CD4-positive, alpha-beta memory T cell (primary cell): ENCODE measurements at regions not wholly inside any gene's neighbourhood (a gene's known extent, or its start where the extent isn't known, plus 50 kb on each side); places are given as distances from the start of the nearest gene placed in this dataset.

Experiments used
- CTCF ChIA-PET: fragments of 350-600 bp; sonication (Branson Sonifier 250); formaldehyde crosslinking; loops from one replicate; lab custom pipeline; 2021; ENCODE audit warnings: inconsistent platforms; ENCODE audit not compliant: partially characterized antibody; lab: Charles Lee
- POLR2A ChIA-PET: fragments of 350-600 bp; sonication (Branson Sonifier 250); formaldehyde crosslinking; loops from one replicate; lab custom pipeline; 2021; ENCODE audit not compliant: partially characterized antibody; lab: Charles Lee
- DNase-seq, 5 donors: peaks; one replicate each; pipeline versions ENCODE4 v3.0.0 to v3.0.0-alpha.2; 2020 to 2022; ENCODE audit warnings: mixed read lengths in 1 of 5
- H3K27ac ChIP-seq: one replicate; pipeline ENCODE4 v1.7.0; 2013; ENCODE audit warnings: low read depth, low read length
- H3K27me3 ChIP-seq: 2 replicates; pipeline ENCODE4 v1.7.0; 2013; ENCODE audit warnings: mild to moderate bottlenecking, low read length, moderate library complexity; ENCODE audit not compliant: insufficient read depth
- H3K36me3 ChIP-seq: 2 replicates; pipeline ENCODE4 v1.7.0; 2013; ENCODE audit warnings: mild to moderate bottlenecking, low read length, moderate library complexity; ENCODE audit not compliant: insufficient read depth
- H3K4me1 ChIP-seq: 2 replicates; pipeline ENCODE4 v1.7.0; 2013; ENCODE audit warnings: mild to moderate bottlenecking, low read length, moderate library complexity; ENCODE audit not compliant: insufficient read depth
- H3K4me3 ChIP-seq, 2 donors: one replicate each; pipeline ENCODE4 v1.7.0; 2013; ENCODE audit warnings: low read length in 2 of 2, mild to moderate bottlenecking in 1 of 2
- H3K9me3 ChIP-seq, 2 donors: one replicate each; pipeline ENCODE4 v1.7.0; 2013; ENCODE audit warnings: low read length in 2 of 2, control low read depth in 1 of 2; ENCODE audit not compliant: control insufficient read depth in 1 of 2
- H3K27ac Mint-ChIP-seq, 7 donors: one replicate each; pipeline ENCODE4 v1.8.0; 2020 to 2021; ENCODE audit warnings: mixed read lengths in 7 of 7, mild to moderate bottlenecking in 6 of 7, inconsistent platforms in 3 of 7, moderate library complexity in 3 of 7
- H3K27me3 Mint-ChIP-seq, 2 donors: one replicate each; pipeline ENCODE4 v1.8.0; 2020 to 2021; ENCODE audit warnings: mixed read lengths in 2 of 2
- H3K36me3 Mint-ChIP-seq, 2 donors: one replicate each; pipeline ENCODE4 v1.8.0; 2020 to 2021; ENCODE audit warnings: mixed read lengths in 2 of 2, inconsistent platforms in 1 of 2, mild to moderate bottlenecking in 1 of 2
- H3K4me1 Mint-ChIP-seq, 4 donors: one replicate each; pipeline ENCODE4 v1.8.0; 2020 to 2021; ENCODE audit warnings: mixed read lengths in 4 of 4, mild to moderate bottlenecking in 1 of 4
- H3K4me3 Mint-ChIP-seq, 8 donors: one replicate each; pipeline ENCODE4 v1.8.0; 2020 to 2021; ENCODE audit warnings: mixed read lengths in 8 of 8, mild to moderate bottlenecking in 7 of 8, moderate library complexity in 6 of 8, inconsistent platforms in 3 of 8
- H3K9me3 Mint-ChIP-seq, 8 donors: one replicate each; pipeline ENCODE4 v1.8.0; 2020 to 2021; ENCODE audit warnings: mixed read lengths in 8 of 8, mild to moderate bottlenecking in 5 of 8, inconsistent platforms in 3 of 8, moderate library complexity in 1 of 8
- intact Hi-C: fragments of 100-400 bp; cut with micrococcal nuclease; formaldehyde crosslinking; loops from one replicate; pipeline ENCODE4 v1.15.1; 2023

- H3K27me3 ChIP-seq: no peaks in the 10 kb centered on the region
- Mint-ChIP-seq H3K36me3 (no peaks in the 10 kb centered on the region), H3K4me1 (no peaks in the 10 kb centered on the region), H3K27ac (no peak overlapping the region), H3K4me3 (no peak overlapping the region), H3K27me3 (no peaks in the 10 kb centered on the region), H3K9me3 (peaks cover 0 to 26% (median 9%) of the 10 kb centered on the region in 8 donors)
- DNase-seq: no peak
- no peaks in the 10 kb centered on the region for H3K4me1 ChIP-seq
- intact Hi-C loops: no loop called here
- no peak overlapping the region for H3K4me3 ChIP-seq
- CTCF ChIA-PET: no interaction called here
- POLR2A ChIA-PET: no interaction called here
- no peaks in the 10 kb centered on the region for H3K9me3 ChIP-seq
- H3K36me3 ChIP-seq: no peaks in the 10 kb centered on the region
- no peak overlapping the region for H3K27ac ChIP-seq
Measured at GRCh38 chr20:6519556-6519955, 247.9 kb upstream of the BMP2 start.

DNA sequence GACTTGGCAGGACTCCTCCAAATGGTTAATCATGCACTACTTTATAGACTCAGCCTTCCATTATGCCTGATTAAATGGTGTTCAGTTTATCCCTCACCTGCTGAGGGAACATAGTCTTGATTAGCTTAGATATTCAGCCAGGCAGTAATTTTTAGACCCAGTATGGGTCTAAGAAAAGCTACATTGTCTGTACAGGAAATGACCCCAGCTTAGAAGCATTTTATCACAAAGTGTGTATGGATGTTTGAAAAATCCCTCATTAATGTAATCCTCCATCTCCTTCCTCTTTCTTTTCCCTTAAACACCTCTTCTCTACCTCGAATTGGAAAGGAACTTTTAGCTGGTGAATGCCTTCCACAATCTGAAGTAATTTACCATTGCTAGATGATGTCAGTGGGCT is 252.2 kb upstream of the BMP2 start:
- Histone ChIP-seq H3K27ac (no peak overlapping the region), H3K4me3 (no peak overlapping the region), H3K4me1 (no peaks in the 10 kb centered on the region), H3K36me3 (no peaks in the 10 kb centered on the region), H3K9me3 (no peaks in the 10 kb centered on the region), H3K27me3 (no peaks in the 10 kb centered on the region)
- CTCF ChIA-PET: interaction anchor here (0.6 kb wide), 1 partner anchor 9 kb away, joined by 3 read pairs; no protein-coding TSS in a partner anchor
- H3K27me3 Mint-ChIP-seq: no peaks in the 10 kb centered on the region
- peaks cover 0 to 15% (median 3%) of the 10 kb centered on the region in 8 donors for H3K9me3 Mint-ChIP-seq
- POLR2A ChIA-PET: no interaction called here
- no peak overlapping the region for H3K27ac Mint-ChIP-seq
- H3K4me3 Mint-ChIP-seq: no peak overlapping the region
- DNase-seq: no peak
- no peaks in the 10 kb centered on the region for H3K36me3 Mint-ChIP-seq
- intact Hi-C loops: no loop called here
- H3K4me1 Mint-ChIP-seq: no peaks in the 10 kb centered on the region

GRCh38 chr20:6513599-6513998 is 253.9 kb upstream of the BMP2 start:
- ChIA-PET CTCF (no interaction called here), POLR2A (no interaction called here)
- intact Hi-C loops: no loop called here
- Mint-ChIP-seq H3K36me3 (no peaks in the 10 kb centered on the region), H3K9me3 (peaks cover 0 to 16% (median 2%) of the 10 kb centered on the region in 8 donors), H3K4me3 (no peak overlapping the region), H3K27ac (no peak overlapping the region), H3K4me1 (no peaks in the 10 kb centered on the region), H3K27me3 (no peaks in the 10 kb centered on the region)
- no peak overlapping the region for H3K27ac ChIP-seq
- no peaks in the 10 kb centered on the region for H3K9me3 ChIP-seq
- H3K4me1 ChIP-seq: no peaks in the 10 kb centered on the region
- H3K4me3 ChIP-seq: no peak overlapping the region
- no peaks in the 10 kb centered on the region for H3K27me3 ChIP-seq
- H3K36me3 ChIP-seq: no peaks in the 10 kb centered on the region
- no peak for DNase-seq

- no peak overlapping the region for H3K27ac Mint-ChIP-seq
- H3K4me3 Mint-ChIP-seq: no peak overlapping the region
- H3K36me3 Mint-ChIP-seq: no peaks in the 10 kb centered on the region
- Histone ChIP-seq H3K36me3 (no peaks in the 10 kb centered on the region), H3K4me3 (no peak overlapping the region), H3K4me1 (no peaks in the 10 kb centered on the region), H3K27me3 (no peaks in the 10 kb centered on the region), H3K27ac (no peak overlapping the region), H3K9me3 (no peaks in the 10 kb centered on the region)
- intact Hi-C loops: no loop called here
- ChIA-PET POLR2A (no interaction called here), CTCF (no interaction called here)
- peaks cover 0 to 16% (median 6%) of the 10 kb centered on the region in 8 donors for H3K9me3 Mint-ChIP-seq
- no peak for DNase-seq
- H3K4me1 Mint-ChIP-seq: no peaks in the 10 kb centered on the region
- H3K27me3 Mint-ChIP-seq: no peaks in the 10 kb centered on the region
Measured at GRCh38 chr20:6509374-6509773, 258.1 kb upstream of the BMP2 start.

- Mint-ChIP-seq H3K4me3 (no peak overlapping the region), H3K9me3 (peaks cover 0 to 14% (median 6%) of the 10 kb centered on the region in 8 donors), H3K4me1 (no peaks in the 10 kb centered on the region), H3K27me3 (no peaks in the 10 kb centered on the region), H3K36me3 (no peaks in the 10 kb centered on the region), H3K27ac (no peak overlapping the region)
- DNase-seq: no peak
- POLR2A ChIA-PET: no interaction called here
- H3K36me3 ChIP-seq: no peaks in the 10 kb centered on the region
- no peak overlapping the region for H3K27ac ChIP-seq
- H3K4me3 ChIP-seq: no peak overlapping the region
- CTCF ChIA-PET: interaction anchor here (0.8 kb wide), 1 partner anchor 9 kb away, joined by 3 read pairs; no protein-coding TSS in a partner anchor
- intact Hi-C loops: no loop called here
- no peaks in the 10 kb centered on the region for H3K27me3 ChIP-seq
- no peaks in the 10 kb centered on the region for H3K4me1 ChIP-seq
- no peaks in the 10 kb centered on the region for H3K9me3 ChIP-seq
Measured at GRCh38 chr20:6506906-6507305, 260.6 kb upstream of the BMP2 start.

DNA sequence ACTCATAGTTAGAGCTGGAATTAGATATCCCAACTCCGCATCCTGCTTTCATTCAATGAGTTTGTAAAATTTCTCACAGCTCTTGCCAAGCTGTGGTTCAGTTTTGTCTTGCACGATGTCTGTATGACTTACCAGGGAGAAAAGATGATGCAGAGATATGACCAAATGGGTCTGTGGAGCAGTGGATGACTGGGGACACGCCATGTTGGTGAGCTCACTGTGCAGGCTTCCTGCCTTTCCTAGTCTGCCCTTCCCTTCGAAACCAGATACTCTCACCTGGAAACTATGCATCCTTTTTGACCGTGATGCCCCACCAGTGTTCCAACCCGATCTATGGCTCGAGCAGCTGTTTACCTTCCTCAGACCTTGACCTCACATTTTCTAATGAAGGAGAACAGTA is 262.7 kb upstream of the BMP2 start:
- no peaks in the 10 kb centered on the region for H3K4me1 ChIP-seq
- no peak for DNase-seq
- peaks cover 0 to 16% (median 6%) of the 10 kb centered on the region in 8 donors for H3K9me3 Mint-ChIP-seq
- H3K4me3 ChIP-seq: no peak overlapping the region
- no peaks in the 10 kb centered on the region for H3K27me3 Mint-ChIP-seq
- no peaks in the 10 kb centered on the region for H3K9me3 ChIP-seq
- H3K4me3 Mint-ChIP-seq: no peak overlapping the region
- H3K27me3 ChIP-seq: no peaks in the 10 kb centered on the region
- H3K36me3 ChIP-seq: no peaks in the 10 kb centered on the region
- POLR2A ChIA-PET: no interaction called here
- CTCF ChIA-PET: no interaction called here
- no peaks in the 10 kb centered on the region for H3K4me1 Mint-ChIP-seq
- intact Hi-C loops: no loop called here
- no peak overlapping the region for H3K27ac ChIP-seq
- H3K36me3 Mint-ChIP-seq: no peaks in the 10 kb centered on the region
- no peak overlapping the region for H3K27ac Mint-ChIP-seq

- H3K9me3 Mint-ChIP-seq: peaks cover 0 to 20% (median 5%) of the 10 kb centered on the region in 8 donors
Measured at GRCh38 chr20:6504179-6504578, 263.3 kb upstream of the BMP2 start.

DNA sequence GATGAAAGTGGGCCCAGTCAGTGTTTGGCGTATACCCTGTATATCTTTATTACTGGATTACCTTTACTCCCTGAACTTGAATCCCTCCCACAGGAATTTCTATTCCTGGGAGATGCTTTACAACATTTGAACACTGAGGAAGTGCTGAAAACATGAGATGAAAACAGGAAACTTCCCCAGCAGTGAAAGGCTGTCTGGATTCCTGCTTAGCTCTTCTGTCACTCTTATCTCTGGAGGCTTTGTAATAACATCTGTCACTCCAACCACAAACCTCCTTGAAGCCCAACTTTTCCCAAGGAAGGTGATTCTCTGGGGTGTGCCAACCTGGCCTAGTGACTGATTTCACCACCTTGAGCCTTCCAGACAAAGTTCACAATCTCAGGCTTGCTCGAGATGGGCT is 264.5 kb upstream of the BMP2 start:
- H3K9me3 Mint-ChIP-seq: peaks cover 0 to 20% (median 7%) of the 10 kb centered on the region in 8 donors
- POLR2A ChIA-PET: no interaction called here

More at GRCh38 chr20:6504179-6504578, 263.3 kb upstream of the BMP2 start:
- POLR2A ChIA-PET: no interaction called here
- H3K4me3 ChIP-seq: no peak overlapping the region
- no peaks in the 10 kb centered on the region for H3K36me3 Mint-ChIP-seq
- intact Hi-C loops: no loop called here
- no peaks in the 10 kb centered on the region for H3K4me1 Mint-ChIP-seq
- no peak for DNase-seq
- no peaks in the 10 kb centered on the region for H3K27me3 ChIP-seq
- no peak overlapping the region for H3K4me3 Mint-ChIP-seq
- no peaks in the 10 kb centered on the region for H3K36me3 ChIP-seq
- CTCF ChIA-PET: no interaction called here
- no peaks in the 10 kb centered on the region for H3K27me3 Mint-ChIP-seq
- no peaks in the 10 kb centered on the region for H3K9me3 ChIP-seq
- no peaks in the 10 kb centered on the region for H3K4me1 ChIP-seq
- no peak overlapping the region for H3K27ac Mint-ChIP-seq
- no peak overlapping the region for H3K27ac ChIP-seq

More for the DNA sequence above, 264.5 kb upstream of the BMP2 start:
- Mint-ChIP-seq H3K4me1 (no peaks in the 10 kb centered on the region), H3K27me3 (no peaks in the 10 kb centered on the region), H3K36me3 (no peaks in the 10 kb centered on the region), H3K27ac (no peak overlapping the region), H3K4me3 (no peak overlapping the region)
- CTCF ChIA-PET: no interaction called here
- H3K4me1 ChIP-seq: no peaks in the 10 kb centered on the region
- H3K4me3 ChIP-seq: no peak overlapping the region
- no peak for DNase-seq
- H3K27me3 ChIP-seq: no peaks in the 10 kb centered on the region
- no peaks in the 10 kb centered on the region for H3K36me3 ChIP-seq
- intact Hi-C loops: no loop called here
- no peak overlapping the region for H3K27ac ChIP-seq
- H3K9me3 ChIP-seq: no peaks in the 10 kb centered on the region
